Stimulated activated CD4-positive, alpha-beta T cell treated with anti-CD3 and anti-CD28 coated beads, Interleukin-4, amount 100 ng/mL, for 4 hours (primary cell): ENCODE measurements at regions not wholly inside any gene's neighbourhood (a gene's known extent, or its start where the extent isn't known, plus 50 kb on each side); places are given as distances from the start of the nearest gene placed in this dataset.

Source experiments
- DNase-seq, 2 experiments: peaks; one replicate each; pipeline ENCODE4 v3.0.0-alpha.2; 2020

- DNase-seq, result no peak
Measured at GRCh38 chr18:54532962-54533361, 58.1 kb upstream of the DYNAP start.
